Sigmoid colon (tissue), 3 donors: ENCODE measurements at regions not wholly inside any gene's neighbourhood (a gene's known extent, or its start where the extent isn't known, plus 50 kb on each side); places are given as distances from the start of the nearest gene placed in this dataset.

Experiments used
- POLR2A ChIP-seq, 2 donors: fragments of 450-650 bp; IDR thresholded peaks; one replicate each; pipeline ENCODE4 v1.6.1; 2016; ENCODE audit warnings: antibody characterized with exemption in 2 of 2, mild to moderate bottlenecking in 2 of 2, moderate library complexity in 2 of 2
- TF ChIP-seq, protein P1 (sequence below), 4 experiments: fragments of 450-650 bp in 3 of 4; fragments of 200-600 bp in 1 of 4; IDR thresholded peaks; one replicate each; pipeline ENCODE4 v1.5.1; 2016 to 2019; ENCODE audit warnings: antibody characterized with exemption in 4 of 4, mild to moderate bottlenecking in 3 of 4, moderate library complexity in 2 of 4

DNA sequence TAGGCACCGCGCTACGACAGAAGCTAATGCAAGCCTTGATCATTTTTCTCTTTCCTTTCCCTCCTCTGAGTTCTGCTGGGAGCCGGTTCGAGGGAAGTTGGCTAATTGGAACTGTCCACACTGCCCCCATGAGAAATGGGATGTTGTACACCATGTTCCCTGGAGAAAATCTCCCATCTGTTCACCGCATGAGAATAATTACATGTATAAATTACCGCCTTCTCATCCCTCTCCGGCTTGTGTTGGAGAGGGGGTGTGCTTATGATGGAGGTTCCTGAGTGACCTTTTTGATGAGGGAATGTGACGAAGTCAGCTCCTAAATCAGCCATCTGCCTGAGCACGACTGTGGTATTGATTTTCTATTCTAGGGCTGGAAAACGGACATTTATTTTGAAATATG, 320.2 kb upstream of the SULF2 start:
- TF ChIP-seq, protein P1, sequence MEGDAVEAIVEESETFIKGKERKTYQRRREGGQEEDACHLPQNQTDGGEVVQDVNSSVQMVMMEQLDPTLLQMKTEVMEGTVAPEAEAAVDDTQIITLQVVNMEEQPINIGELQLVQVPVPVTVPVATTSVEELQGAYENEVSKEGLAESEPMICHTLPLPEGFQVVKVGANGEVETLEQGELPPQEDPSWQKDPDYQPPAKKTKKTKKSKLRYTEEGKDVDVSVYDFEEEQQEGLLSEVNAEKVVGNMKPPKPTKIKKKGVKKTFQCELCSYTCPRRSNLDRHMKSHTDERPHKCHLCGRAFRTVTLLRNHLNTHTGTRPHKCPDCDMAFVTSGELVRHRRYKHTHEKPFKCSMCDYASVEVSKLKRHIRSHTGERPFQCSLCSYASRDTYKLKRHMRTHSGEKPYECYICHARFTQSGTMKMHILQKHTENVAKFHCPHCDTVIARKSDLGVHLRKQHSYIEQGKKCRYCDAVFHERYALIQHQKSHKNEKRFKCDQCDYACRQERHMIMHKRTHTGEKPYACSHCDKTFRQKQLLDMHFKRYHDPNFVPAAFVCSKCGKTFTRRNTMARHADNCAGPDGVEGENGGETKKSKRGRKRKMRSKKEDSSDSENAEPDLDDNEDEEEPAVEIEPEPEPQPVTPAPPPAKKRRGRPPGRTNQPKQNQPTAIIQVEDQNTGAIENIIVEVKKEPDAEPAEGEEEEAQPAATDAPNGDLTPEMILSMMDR (IDR thresholded peaks at IDR 0.05): no peak
- TF ChIP-seq POLR2A (IDR thresholded peaks at IDR 0.05): no peak
